A549 (cell line): ENCODE measurements at regions not wholly inside any gene's neighbourhood (a gene's known extent, or its start where the extent isn't known, plus 50 kb on each side); places are given as distances from the start of the nearest gene placed in this dataset.

Experiments
- CHD4 ChIP-seq: fragments of 200-600 bp; sonication (generic); IDR thresholded peaks from 2 replicates; pipeline ENCODE4 v1.6.1; 2016; ENCODE audit warnings: antibody characterized with exemption, mild to moderate bottlenecking, borderline replicate concordance
- CTCF ChIP-seq: fragments of >200 bp; sonication (Bioruptor Twin); formaldehyde crosslinking; IDR thresholded peaks from 3 replicates; pipeline ENCODE4 v1.5.1; 2016
- EHF ChIP-seq: fragments of 250-450 bp; sonication (Bioruptor Pico); IDR thresholded peaks from 2 replicates; pipeline ENCODE4 v1.5.0; 2020; ENCODE audit warnings: mild to moderate bottlenecking
- FOSB ChIP-seq: fragments of 250-450 bp; sonication (Bioruptor Pico); IDR thresholded peaks from 2 replicates; pipeline ENCODE4 v1.5.0; 2020; ENCODE audit warnings: mild to moderate bottlenecking, moderate library complexity
- FOSL2 ChIP-seq, 2 experiments: fragments of 450-650 bp in 1 of 2; fragments of >200 bp in 1 of 2; sonication (Bioruptor Twin) in 1 of 2; formaldehyde crosslinking; IDR thresholded peaks; 2 replicates each; pipeline versions ENCODE4 v1.5.0 to v1.6.1; 2016 to 2020; ENCODE audit warnings: mild to moderate bottlenecking in 1 of 2, moderate library complexity in 1 of 2
- JUNB ChIP-seq: fragments of >200 bp; sonication (Bioruptor Twin); formaldehyde crosslinking; IDR thresholded peaks from 2 replicates; pipeline ENCODE4 v1.6.1; 2016
- KDM5A ChIP-seq: fragments of 200-600 bp; sonication (generic); IDR thresholded peaks from 2 replicates; pipeline ENCODE4 v1.6.1; 2016; ENCODE audit warnings: antibody characterized with exemption, mild to moderate bottlenecking
- POLR2A ChIP-seq: IDR thresholded peaks from 2 replicates; pipeline ENCODE4 v1.6.1; 2012; ENCODE audit warnings: mild to moderate bottlenecking, low read length
- REST ChIP-seq: fragments of 200-600 bp; sonication (generic); IDR thresholded peaks from 2 replicates; pipeline ENCODE4 v1.6.1; 2016; ENCODE audit warnings: antibody characterized with exemption, mild to moderate bottlenecking, moderate library complexity
- RFX5 ChIP-seq: fragments of 450-650 bp; IDR thresholded peaks from 2 replicates; pipeline ENCODE4 v1.7.1; 2014; ENCODE audit warnings: antibody characterized with exemption, mild to moderate bottlenecking, moderate library complexity
- ZSCAN20 ChIP-seq: fragments of 250-450 bp; sonication (Bioruptor Pico); IDR thresholded peaks from 2 replicates; pipeline ENCODE4 v1.8.0; 2022; ENCODE audit warnings: mild to moderate bottlenecking, moderate library complexity
- TF ChIP-seq, protein P1 (sequence below): IDR thresholded peaks from 2 replicates; pipeline ENCODE4 v1.6.1; 2012

GRCh38 chr6:4568138-4568537, 208.1 kb upstream of the CDYL start:
- TF ChIP-seq FOSB, result no peak
- no peak for TF ChIP-seq CTCF
- TF ChIP-seq POLR2A, result no peak
- TF ChIP-seq JUNB, result no peak
- no peak for TF ChIP-seq ZSCAN20 (CRISPR knock-in tag)
- TF ChIP-seq EHF (CRISPR knock-in tag), result no peak
- no peak for TF ChIP-seq RFX5
- TF ChIP-seq, protein P1, sequence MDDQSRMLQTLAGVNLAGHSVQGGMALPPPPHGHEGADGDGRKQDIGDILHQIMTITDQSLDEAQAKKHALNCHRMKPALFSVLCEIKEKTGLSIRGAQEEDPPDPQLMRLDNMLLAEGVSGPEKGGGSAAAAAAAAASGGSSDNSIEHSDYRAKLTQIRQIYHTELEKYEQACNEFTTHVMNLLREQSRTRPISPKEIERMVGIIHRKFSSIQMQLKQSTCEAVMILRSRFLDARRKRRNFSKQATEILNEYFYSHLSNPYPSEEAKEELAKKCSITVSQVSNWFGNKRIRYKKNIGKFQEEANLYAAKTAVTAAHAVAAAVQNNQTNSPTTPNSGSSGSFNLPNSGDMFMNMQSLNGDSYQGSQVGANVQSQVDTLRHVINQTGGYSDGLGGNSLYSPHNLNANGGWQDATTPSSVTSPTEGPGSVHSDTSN, result no peak
- TF ChIP-seq FOSL2 (IDR thresholded peaks at IDR 0.05), result no peak
- no peak for TF ChIP-seq FOSL2 (CRISPR knock-in tag; IDR thresholded peaks at IDR 0.05)
- no peak for TF ChIP-seq CHD4
- TF ChIP-seq KDM5A, result no peak
- no peak for TF ChIP-seq REST
